ENCODE measurements at regions not wholly inside any gene's neighbourhood (a gene's known extent, or its start where the extent isn't known, plus 50 kb on each side); places are given as distances from the start of the nearest gene placed in this dataset.
A peak's percentile ranks its signal among the peaks of the same experiment; 100 is the strongest.

- Histone ChIP-seq H3K9ac (ENCODE audit: low read depth in 1 of 2, low read length in 2 of 2) (no peak overlapping the region), H3K9me3 (ENCODE audit: control insufficient read depth in 4 of 4, low read length in 3 of 4) (no peaks in the 10 kb centered on the region), H3K4me1 (ENCODE audit: control insufficient read depth in 4 of 4, insufficient read depth in 4 of 4, low read length in 3 of 4) (peaks cover 5 to 26% (median 14%) of the 10 kb centered on the region in 4 donors), H3K4me3 (ENCODE audit: low read depth in 1 of 3, low read length in 3 of 3) (no peak overlapping the region), H3K36me3 (ENCODE audit: control insufficient read depth in 4 of 4, insufficient read depth in 3 of 4, low read depth in 1 of 4, low read length in 3 of 4) (no peaks in the 10 kb centered on the region), H3K27me3 (ENCODE audit: control insufficient read depth in 4 of 4, insufficient read depth in 4 of 4, low read length in 3 of 4) (no peaks in the 10 kb centered on the region), H3K27ac (ENCODE audit: low read depth in 1 of 2, low read length in 2 of 2) (peak overlapping the region in 1 of 2 donors; percentile 25)
- 12% methylated on average over 4 of the region's 4 CpGs for WGBS
- TF ChIP-seq RXRA (IDR thresholded peaks at IDR 0.05): peak; percentile 50
- TF ChIP-seq HNF4G (IDR thresholded peaks at IDR 0.05): no peak
- no peak for TF ChIP-seq REST (IDR thresholded peaks at IDR 0.05)
- TF ChIP-seq HNF4A (conservative IDR thresholded peaks at IDR 0.05): peak; percentile 59 to 67
- peak; percentile 50 for TF ChIP-seq FOXA1 (IDR thresholded peaks at IDR 0.05)
- peak; percentile 59 for TF ChIP-seq MAX (IDR thresholded peaks at IDR 0.05)
- TF ChIP-seq TAF1 (conservative IDR thresholded peaks at IDR 0.05): no peak
- peak; percentile 41 for TF ChIP-seq ZBTB33 (IDR thresholded peaks at IDR 0.05)
- TF ChIP-seq EGR1 (IDR thresholded peaks at IDR 0.05; ENCODE audit: low read depth in 2 of 2): no peak
- TF ChIP-seq JUND (IDR thresholded peaks at IDR 0.05): peak in 1 of 2 donors; percentile 48
- TF ChIP-seq GABPA (IDR thresholded peaks at IDR 0.05 in 1 of 2, conservative IDR thresholded peaks at IDR 0.05 in 1 of 2): no peak
- peak; percentile 93 for TF ChIP-seq FOXA2 (IDR thresholded peaks at IDR 0.05)
- TF ChIP-seq SP1 (IDR thresholded peaks at IDR 0.05): peak; percentile 53
- TF ChIP-seq NR2F2 (IDR thresholded peaks at IDR 0.05): peak; percentile 23
- TF ChIP-seq RAD21 (IDR thresholded peaks at IDR 0.05): peak; percentile 63 to 65
- TF ChIP-seq ATF3 (IDR thresholded peaks at IDR 0.05): no peak
- TF ChIP-seq CTCF (IDR thresholded peaks at IDR 0.05; ENCODE audit: low read depth, low read length, missing input control): peak; percentile 46
- TF ChIP-seq YY1 (IDR thresholded peaks at IDR 0.05): peak; percentile 71
- no peak for DNase-seq (ENCODE audit: low spot score)
These were observed 98.2 kb upstream of the HDGFL1 start for GRCh38 chr6:22471132-22471690.
